Type B pancreatic cell (in vitro differentiated cells): ENCODE measurements at regions not wholly inside any gene's neighbourhood (a gene's known extent, or its start where the extent isn't known, plus 50 kb on each side); places are given as distances from the start of the nearest gene placed in this dataset.
"Not testable (repeated sequence)": the region's sequence is repeated elsewhere in the genome, so short reads cannot be mapped to it uniquely, and the experiment has no call there.

Source experiments
- DNase-seq: peaks from one replicate; pipeline ENCODE4 v3.0.0; 2021; ENCODE audit warnings: mixed read lengths; ENCODE audit not compliant: unreplicated experiment; ENCODE audit errors: extremely low spot score
- H3K27ac Mint-ChIP-seq: 2 replicates; pipeline ENCODE4 v1.8.0; 2021; ENCODE audit warnings: mild to moderate bottlenecking, mixed read lengths
- H3K27me3 Mint-ChIP-seq: 2 replicates; pipeline ENCODE4 v1.8.0; 2021; ENCODE audit warnings: mixed read lengths
- H3K36me3 Mint-ChIP-seq: 2 replicates; pipeline ENCODE4 v1.8.0; 2021; ENCODE audit warnings: mixed read lengths
- H3K4me1 Mint-ChIP-seq: one replicate; pipeline ENCODE4 v1.8.0; 2021; ENCODE audit warnings: mixed read lengths; ENCODE audit not compliant: unreplicated experiment
- H3K4me3 Mint-ChIP-seq: 2 replicates; pipeline ENCODE4 v1.8.0; 2021; ENCODE audit warnings: mild to moderate bottlenecking, mixed read lengths
- H3K9me3 Mint-ChIP-seq: 2 replicates; pipeline ENCODE4 v1.8.0; 2021; ENCODE audit warnings: mixed read lengths
- TF ChIP-seq, protein P1 (sequence below): fragments of 200-600 bp; sonication (generic); conservative IDR thresholded peaks from 2 replicates; pipeline ENCODE4 v1.5.0; 2021; ENCODE audit warnings: antibody characterized with exemption, mild to moderate bottlenecking

DNA sequence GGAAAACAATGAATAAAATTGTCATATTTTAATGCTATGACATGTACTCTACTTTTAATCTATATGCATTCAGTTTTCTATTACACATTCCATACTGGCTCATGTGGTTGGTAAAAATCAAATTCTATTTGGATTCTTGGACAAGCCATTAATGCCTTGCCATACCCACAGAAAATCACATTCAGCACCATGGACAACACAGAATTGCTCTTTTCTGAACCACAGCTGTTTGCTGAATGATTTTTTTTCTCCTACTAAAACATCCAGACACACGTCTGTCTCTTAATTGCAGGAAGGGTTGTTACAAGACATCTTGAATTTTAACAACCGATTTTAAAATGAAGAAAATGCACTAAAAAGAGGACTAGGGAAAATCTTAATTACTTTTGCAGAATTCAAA lies 675.6 kb downstream of the BRINP1 start:
- Mint-ChIP-seq H3K9me3 (no peaks in the 10 kb centered on the region), H3K4me3 (no peak overlapping the region), H3K27ac (no peak overlapping the region), H3K4me1 (no peaks in the 10 kb centered on the region), H3K27me3 (no peaks in the 10 kb centered on the region), H3K36me3 (no peaks in the 10 kb centered on the region)
- TF ChIP-seq, protein P1, sequence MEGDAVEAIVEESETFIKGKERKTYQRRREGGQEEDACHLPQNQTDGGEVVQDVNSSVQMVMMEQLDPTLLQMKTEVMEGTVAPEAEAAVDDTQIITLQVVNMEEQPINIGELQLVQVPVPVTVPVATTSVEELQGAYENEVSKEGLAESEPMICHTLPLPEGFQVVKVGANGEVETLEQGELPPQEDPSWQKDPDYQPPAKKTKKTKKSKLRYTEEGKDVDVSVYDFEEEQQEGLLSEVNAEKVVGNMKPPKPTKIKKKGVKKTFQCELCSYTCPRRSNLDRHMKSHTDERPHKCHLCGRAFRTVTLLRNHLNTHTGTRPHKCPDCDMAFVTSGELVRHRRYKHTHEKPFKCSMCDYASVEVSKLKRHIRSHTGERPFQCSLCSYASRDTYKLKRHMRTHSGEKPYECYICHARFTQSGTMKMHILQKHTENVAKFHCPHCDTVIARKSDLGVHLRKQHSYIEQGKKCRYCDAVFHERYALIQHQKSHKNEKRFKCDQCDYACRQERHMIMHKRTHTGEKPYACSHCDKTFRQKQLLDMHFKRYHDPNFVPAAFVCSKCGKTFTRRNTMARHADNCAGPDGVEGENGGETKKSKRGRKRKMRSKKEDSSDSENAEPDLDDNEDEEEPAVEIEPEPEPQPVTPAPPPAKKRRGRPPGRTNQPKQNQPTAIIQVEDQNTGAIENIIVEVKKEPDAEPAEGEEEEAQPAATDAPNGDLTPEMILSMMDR = no peak
- no peak for DNase-seq

- H3K36me3 Mint-ChIP-seq, H3K9me3 Mint-ChIP-seq, H3K4me3 Mint-ChIP-seq, H3K27me3 Mint-ChIP-seq, DNase-seq, H3K27ac Mint-ChIP-seq, H3K4me1 Mint-ChIP-seq: not testable (repeated sequence)
Observed at GRCh38 chr9:118695249-118695648, 674.0 kb downstream of the BRINP1 start.

- no peak overlapping the region for H3K27ac Mint-ChIP-seq
- no peaks in the 10 kb centered on the region for H3K9me3 Mint-ChIP-seq
- no peaks in the 10 kb centered on the region for H3K36me3 Mint-ChIP-seq
- H3K4me3 Mint-ChIP-seq = no peak overlapping the region
- no peaks in the 10 kb centered on the region for H3K27me3 Mint-ChIP-seq
- DNase-seq = no peak
- no peaks in the 10 kb centered on the region for H3K4me1 Mint-ChIP-seq
- TF ChIP-seq, protein P1 = no peak
Observed at GRCh38 chr9:118701985-118702384, 667.2 kb downstream of the BRINP1 start.

GRCh38 chr9:118711843-118712242 lies 657.4 kb downstream of the BRINP1 start:
- TF ChIP-seq, protein P1 = no peak
- no peak overlapping the region for H3K4me3 Mint-ChIP-seq
- no peak for DNase-seq
- no peaks in the 10 kb centered on the region for H3K9me3 Mint-ChIP-seq
- H3K4me1 Mint-ChIP-seq = no peaks in the 10 kb centered on the region
- no peaks in the 10 kb centered on the region for H3K36me3 Mint-ChIP-seq
- no peak overlapping the region for H3K27ac Mint-ChIP-seq
- H3K27me3 Mint-ChIP-seq = no peaks in the 10 kb centered on the region

DNA sequence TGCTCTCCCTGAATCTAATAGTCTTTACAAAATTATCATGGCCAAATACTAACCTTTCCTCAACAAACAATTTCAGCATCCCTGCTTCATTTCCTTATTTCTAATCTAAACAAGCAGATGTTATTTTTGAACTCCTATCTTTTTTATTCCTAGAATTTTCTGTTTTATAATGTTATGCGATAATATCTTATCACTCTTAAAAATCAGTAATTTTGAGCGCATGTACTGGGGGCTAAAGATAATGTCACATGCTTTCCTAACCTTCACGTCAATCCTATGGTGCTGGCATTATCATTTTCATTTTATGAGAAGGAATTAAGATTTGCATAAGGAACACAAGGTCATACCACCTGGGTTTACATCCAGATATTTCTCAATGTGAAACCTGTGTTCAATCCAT lies 648.0 kb downstream of the BRINP1 start:
- Mint-ChIP-seq H3K27me3 (no peaks in the 10 kb centered on the region), H3K9me3 (peaks cover 4% of the 10 kb centered on the region), H3K36me3 (no peaks in the 10 kb centered on the region), H3K4me3 (no peak overlapping the region), H3K4me1 (no peaks in the 10 kb centered on the region), H3K27ac (no peak overlapping the region)
- no peak for DNase-seq
- TF ChIP-seq, protein P1 = no peak

- peaks cover 4% of the 10 kb centered on the region for H3K9me3 Mint-ChIP-seq
- no peak overlapping the region for H3K27ac Mint-ChIP-seq
- H3K4me3 Mint-ChIP-seq = no peak overlapping the region
- DNase-seq = no peak
- no peaks in the 10 kb centered on the region for H3K36me3 Mint-ChIP-seq
- H3K27me3 Mint-ChIP-seq = no peaks in the 10 kb centered on the region
- TF ChIP-seq, protein P1 = no peak
- H3K4me1 Mint-ChIP-seq = no peaks in the 10 kb centered on the region
Observed at GRCh38 chr9:118721923-118722322, 647.3 kb downstream of the BRINP1 start.
